NCI-H1048 (cell line): ENCODE measurements at regions not wholly inside any gene's neighbourhood (a gene's known extent, or its start where the extent isn't known, plus 50 kb on each side); places are given as distances from the start of the nearest gene placed in this dataset.

Experiments used
- DNase-seq: peaks from one replicate; lab custom pipeline; 2025; lab: John Stamatoyannopoulos, UW

GRCh38 chr16:66137853-66138252 is 228.6 kb upstream of the CDH5 start:
- DNase-seq: no peak

GRCh38 chr16:66136841-66137240 is 229.7 kb upstream of the CDH5 start:
- no peak for DNase-seq

GRCh38 chr16:66135838-66136237 is 230.7 kb upstream of the CDH5 start:
- DNase-seq: no peak

- DNase-seq: no peak
These were observed 231.1 kb upstream of the CDH5 start for GRCh38 chr16:66135421-66135831.

- no peak for DNase-seq
These were observed 231.6 kb upstream of the CDH5 start for GRCh38 chr16:66134875-66135274.

GRCh38 chr16:66133643-66134338 is 232.7 kb upstream of the CDH5 start:
- DNase-seq: no peak

GRCh38 chr16:66131895-66132294 is 234.6 kb upstream of the CDH5 start:
- DNase-seq: no peak

- DNase-seq: no peak
These were observed 235.2 kb upstream of the CDH5 start for GRCh38 chr16:66131156-66131807.

- no peak for DNase-seq
These were observed 236.1 kb upstream of the CDH5 start for GRCh38 chr16:66130296-66130905.

- DNase-seq: no peak
These were observed 237.3 kb upstream of the CDH5 start for GRCh38 chr16:66129196-66129595.

GRCh38 chr16:66128371-66128770 is 238.1 kb upstream of the CDH5 start:
- no peak for DNase-seq

GRCh38 chr16:66127459-66128370 is 238.8 kb upstream of the CDH5 start:
- DNase-seq: no peak

- no peak for DNase-seq
These were observed 245.0 kb upstream of the CDH5 start for GRCh38 chr16:66121466-66121865.

- DNase-seq: no peak
These were observed 245.8 kb upstream of the CDH5 start for GRCh38 chr16:66120656-66121055.

- no peak for DNase-seq
These were observed 250.1 kb upstream of the CDH5 start for GRCh38 chr16:66116163-66117002.

- DNase-seq: no peak
These were observed 251.1 kb upstream of the CDH5 start for GRCh38 chr16:66115373-66115772.

GRCh38 chr16:66113223-66113622 is 253.3 kb upstream of the CDH5 start:
- DNase-seq: no peak

GRCh38 chr16:66109677-66110076 is 256.8 kb upstream of the CDH5 start:
- no peak for DNase-seq

GRCh38 chr16:66107661-66108060 is 258.8 kb upstream of the CDH5 start:
- DNase-seq: no peak

- DNase-seq: no peak
These were observed 263.3 kb upstream of the CDH5 start for GRCh38 chr16:66103211-66103610.

GRCh38 chr16:66099306-66099705 is 267.2 kb upstream of the CDH5 start:
- no peak for DNase-seq
